ENCODE measurements at regions not wholly inside any gene's neighbourhood (a gene's known extent, or its start where the extent isn't known, plus 50 kb on each side); places are given as distances from the start of the nearest gene placed in this dataset.

- no peak for DNase-seq
- TF ChIP-seq GATA1 (IDR thresholded peaks at IDR 0.05; ENCODE audit: low read depth, low read length) (no peak), POLR2A (IDR thresholded peaks at IDR 0.05; ENCODE audit: low read length) (no peak)
Measured at GRCh38 chr1:168906367-168906766, 177.4 kb upstream of the DPT start.

- DNase-seq, result no peak
- no peak for TF ChIP-seq POLR2A (IDR thresholded peaks at IDR 0.05; ENCODE audit: low read length)
- no peak for TF ChIP-seq GATA1 (IDR thresholded peaks at IDR 0.05; ENCODE audit: low read depth, low read length)
Measured at GRCh38 chr1:168907053-168907452, 178.0 kb upstream of the DPT start.

DNA sequence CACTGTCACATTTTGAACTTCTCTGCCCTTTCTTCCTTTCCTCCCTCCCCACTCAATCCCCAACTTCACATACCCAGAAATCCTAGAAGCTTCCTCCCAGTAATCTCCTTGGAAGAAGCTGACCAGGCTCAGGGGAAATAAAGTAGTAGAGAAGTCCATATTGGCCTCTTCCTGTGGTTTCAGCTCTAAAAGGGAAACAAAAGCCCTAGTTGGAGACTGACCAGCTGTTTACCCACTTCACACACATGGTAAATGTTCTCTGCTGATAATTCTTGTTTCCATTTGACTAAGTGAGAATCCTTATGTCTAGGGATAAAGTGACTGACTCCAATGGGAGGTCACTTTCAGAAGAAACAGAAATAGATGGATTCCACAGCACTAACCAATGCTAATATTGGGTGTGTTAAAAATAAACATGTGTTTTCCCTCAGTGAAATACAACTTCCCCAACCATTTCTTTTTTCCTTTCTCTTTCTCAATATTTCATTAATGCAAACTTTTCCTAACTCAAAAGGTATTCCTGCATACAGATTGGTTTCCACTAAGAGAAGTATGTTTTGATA is 178.9 kb upstream of the DPT start:
- no peak for DNase-seq
- TF ChIP-seq POLR2A (IDR thresholded peaks at IDR 0.05; ENCODE audit: low read length) (no peak), GATA1 (IDR thresholded peaks at IDR 0.05; ENCODE audit: low read depth, low read length) (no peak)

DNA sequence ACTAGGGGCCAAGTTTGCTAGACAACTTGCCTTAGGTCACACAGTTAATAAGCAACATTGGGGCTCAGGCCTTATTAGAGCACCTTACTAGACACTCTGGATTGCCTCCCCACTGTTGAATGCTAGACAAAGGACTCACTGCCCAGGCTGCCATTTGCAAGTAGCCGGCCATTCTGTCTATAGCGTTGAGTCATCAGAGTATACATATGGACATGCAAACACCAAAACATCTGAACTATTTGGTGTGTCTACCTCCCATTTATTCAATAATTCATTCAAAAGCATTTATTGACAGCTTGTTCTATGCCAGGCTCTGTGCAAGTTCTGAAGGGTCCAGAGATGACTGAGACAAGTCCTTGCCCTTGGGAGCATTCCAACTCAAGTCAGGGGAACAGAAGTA is 181.4 kb upstream of the DPT start:
- TF ChIP-seq POLR2A (IDR thresholded peaks at IDR 0.05; ENCODE audit: low read length), result no peak
- TF ChIP-seq GATA1 (IDR thresholded peaks at IDR 0.05; ENCODE audit: low read depth, low read length), result no peak

DNA sequence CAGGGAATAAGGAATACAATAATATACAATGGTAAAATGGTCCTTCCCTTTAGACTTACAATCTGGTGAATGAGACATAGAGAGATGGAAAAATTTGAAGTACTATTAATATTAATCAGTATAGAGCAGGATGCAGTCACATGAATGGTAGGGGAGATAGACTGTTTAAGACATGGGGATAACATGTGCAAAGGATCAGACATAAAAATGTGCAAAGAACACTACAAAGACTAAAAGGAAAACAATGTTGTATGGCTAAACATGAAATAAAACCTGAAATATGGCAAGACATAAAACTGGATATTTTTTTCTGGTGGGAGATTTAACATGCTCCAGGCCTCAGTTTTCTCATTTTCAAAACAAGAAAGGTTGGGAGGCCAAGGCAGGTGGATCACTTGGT is 182.4 kb upstream of the DPT start:
- TF ChIP-seq GATA1 (IDR thresholded peaks at IDR 0.05; ENCODE audit: low read depth, low read length), result no peak
- no peak for DNase-seq

More for the DNA sequence above, 181.4 kb upstream of the DPT start:
- no peak for DNase-seq

- DNase-seq, result no peak
- no peak for TF ChIP-seq POLR2A (IDR thresholded peaks at IDR 0.05; ENCODE audit: low read length)
- no peak for TF ChIP-seq GATA1 (IDR thresholded peaks at IDR 0.05; ENCODE audit: low read depth, low read length)
Measured at GRCh38 chr1:168913711-168914463, 184.9 kb upstream of the DPT start.

GRCh38 chr1:168917309-168917708 is 188.3 kb upstream of the DPT start:
- DNase-seq, result no peak
- no peak for TF ChIP-seq GATA1 (IDR thresholded peaks at IDR 0.05; ENCODE audit: low read depth, low read length)
- TF ChIP-seq POLR2A (IDR thresholded peaks at IDR 0.05; ENCODE audit: low read length), result no peak

- DNase-seq, result no peak
- TF ChIP-seq POLR2A (IDR thresholded peaks at IDR 0.05; ENCODE audit: low read length), result no peak
- no peak for TF ChIP-seq GATA1 (IDR thresholded peaks at IDR 0.05; ENCODE audit: low read depth, low read length)
Measured at GRCh38 chr1:168917796-168918195, 188.7 kb upstream of the ATP1B1 start.

- TF ChIP-seq POLR2A (IDR thresholded peaks at IDR 0.05; ENCODE audit: low read length), result no peak
- TF ChIP-seq GATA1 (IDR thresholded peaks at IDR 0.05; ENCODE audit: low read depth, low read length), result no peak
Measured at GRCh38 chr1:168918860-168919741, 187.4 kb upstream of the ATP1B1 start.

DNA sequence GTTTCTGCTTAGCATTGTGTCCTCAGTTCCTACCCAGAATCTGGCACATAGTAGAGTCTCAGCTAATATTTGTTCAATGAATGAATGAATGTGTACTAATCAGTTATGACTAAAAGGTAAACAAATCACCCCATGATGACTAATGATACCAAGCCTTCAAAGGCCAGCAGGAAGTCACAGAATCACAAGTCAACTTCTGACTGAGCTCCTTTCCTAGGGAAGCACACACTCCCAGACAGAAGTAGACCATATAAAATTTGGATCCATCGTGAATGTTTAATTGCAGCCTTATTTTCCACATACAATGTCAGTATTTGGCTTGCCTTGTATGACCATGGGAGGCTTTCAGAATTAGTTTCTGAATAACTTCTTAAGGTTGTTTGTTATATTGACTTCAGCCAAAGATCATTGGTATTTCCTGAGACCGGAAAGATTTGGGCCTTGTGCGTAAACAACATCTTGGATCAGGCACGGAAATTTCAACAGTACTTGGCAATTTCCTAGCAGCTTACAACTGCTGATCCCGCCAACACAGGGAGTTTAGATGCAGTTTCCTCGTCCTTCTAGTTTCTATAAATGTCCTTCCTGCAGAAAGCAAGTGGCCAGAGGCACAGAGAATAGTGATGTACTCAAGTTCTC is 185.9 kb upstream of the ATP1B1 start:
- no peak for DNase-seq
- TF ChIP-seq GATA1 (IDR thresholded peaks at IDR 0.05; ENCODE audit: low read depth, low read length) (no peak), POLR2A (IDR thresholded peaks at IDR 0.05; ENCODE audit: low read length) (no peak)

More at GRCh38 chr1:168918860-168919741, 187.4 kb upstream of the ATP1B1 start:
- DNase-seq, result no peak

GRCh38 chr1:168921629-168922028 is 184.9 kb upstream of the ATP1B1 start:
- TF ChIP-seq POLR2A (IDR thresholded peaks at IDR 0.05; ENCODE audit: low read length) (no peak), GATA1 (IDR thresholded peaks at IDR 0.05; ENCODE audit: low read depth, low read length) (no peak)
- no peak for DNase-seq

GRCh38 chr1:168923521-168924136 is 182.9 kb upstream of the ATP1B1 start:
- DNase-seq, result no peak
- TF ChIP-seq POLR2A (IDR thresholded peaks at IDR 0.05; ENCODE audit: low read length) (no peak), GATA1 (IDR thresholded peaks at IDR 0.05; ENCODE audit: low read depth, low read length) (no peak)

DNA sequence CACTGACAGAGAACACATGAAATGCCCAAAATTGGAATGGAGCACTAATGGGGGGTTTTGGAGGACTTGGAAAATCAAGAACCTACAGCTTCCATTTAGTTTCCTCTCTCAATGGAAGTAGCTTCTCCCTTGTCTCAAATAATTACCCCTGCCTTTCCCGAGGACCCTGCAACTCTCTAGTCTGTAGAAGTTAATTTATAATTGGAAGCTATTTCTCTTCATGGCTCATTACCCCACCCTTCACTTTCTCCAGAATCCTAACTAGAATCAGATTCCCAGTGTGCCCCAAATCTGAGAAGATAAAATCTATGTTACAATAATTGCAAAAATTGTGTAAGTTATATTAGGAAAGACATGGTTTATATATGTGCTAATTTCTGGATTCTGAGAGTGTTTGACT is 181.5 kb upstream of the ATP1B1 start:
- TF ChIP-seq GATA1 (IDR thresholded peaks at IDR 0.05; ENCODE audit: low read depth, low read length), result no peak
- TF ChIP-seq POLR2A (IDR thresholded peaks at IDR 0.05; ENCODE audit: low read length), result no peak
- no peak for DNase-seq
